ENCODE measurements at regions not wholly inside any gene's neighbourhood (a gene's known extent, or its start where the extent isn't known, plus 50 kb on each side); places are given as distances from the start of the nearest gene placed in this dataset.

- Mint-ChIP-seq H3K36me3 (no peaks in the 10 kb centered on the region), H3K27ac (no peak overlapping the region), H3K4me3 (no peak overlapping the region), H3K27me3 (ENCODE audit: low read depth) (peaks cover 42% of the 10 kb centered on the region), H3K9me3 (peaks cover 3% of the 10 kb centered on the region), H3K4me1 (peaks cover 9% of the 10 kb centered on the region)
- TF ChIP-seq, protein P1, sequence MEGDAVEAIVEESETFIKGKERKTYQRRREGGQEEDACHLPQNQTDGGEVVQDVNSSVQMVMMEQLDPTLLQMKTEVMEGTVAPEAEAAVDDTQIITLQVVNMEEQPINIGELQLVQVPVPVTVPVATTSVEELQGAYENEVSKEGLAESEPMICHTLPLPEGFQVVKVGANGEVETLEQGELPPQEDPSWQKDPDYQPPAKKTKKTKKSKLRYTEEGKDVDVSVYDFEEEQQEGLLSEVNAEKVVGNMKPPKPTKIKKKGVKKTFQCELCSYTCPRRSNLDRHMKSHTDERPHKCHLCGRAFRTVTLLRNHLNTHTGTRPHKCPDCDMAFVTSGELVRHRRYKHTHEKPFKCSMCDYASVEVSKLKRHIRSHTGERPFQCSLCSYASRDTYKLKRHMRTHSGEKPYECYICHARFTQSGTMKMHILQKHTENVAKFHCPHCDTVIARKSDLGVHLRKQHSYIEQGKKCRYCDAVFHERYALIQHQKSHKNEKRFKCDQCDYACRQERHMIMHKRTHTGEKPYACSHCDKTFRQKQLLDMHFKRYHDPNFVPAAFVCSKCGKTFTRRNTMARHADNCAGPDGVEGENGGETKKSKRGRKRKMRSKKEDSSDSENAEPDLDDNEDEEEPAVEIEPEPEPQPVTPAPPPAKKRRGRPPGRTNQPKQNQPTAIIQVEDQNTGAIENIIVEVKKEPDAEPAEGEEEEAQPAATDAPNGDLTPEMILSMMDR (IDR thresholded peaks at IDR 0.05; ENCODE audit: unreplicated experiment): no peak
- no peak for DNase-seq (ENCODE audit: low spot score in 2 of 2, unreplicated experiment in 2 of 2)
Observed at GRCh38 chr7:25965405-25966123, 186.4 kb upstream of the NFE2L3 start.

DNA sequence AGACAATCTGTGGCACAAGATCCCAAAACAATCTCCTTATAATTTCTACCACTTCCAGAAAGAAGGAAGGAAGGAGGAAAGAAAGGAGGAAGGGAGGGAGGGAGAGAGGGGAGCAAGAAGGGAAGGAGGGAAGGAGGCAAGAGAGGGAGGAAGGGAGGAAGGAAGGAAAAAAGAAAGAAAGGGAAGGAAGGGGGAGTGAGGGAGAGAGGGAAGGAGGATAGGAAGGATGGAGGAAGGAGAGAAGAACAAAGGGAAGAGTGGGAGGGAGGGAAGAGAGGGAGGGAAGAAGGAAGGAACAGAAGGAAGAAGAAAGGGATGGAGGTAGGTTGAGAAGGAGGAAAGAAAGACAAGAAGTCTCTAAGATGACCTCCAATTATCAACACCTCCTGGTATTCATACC, 185.5 kb upstream of the NFE2L3 start:
- no peak for DNase-seq (ENCODE audit: low spot score in 2 of 2, unreplicated experiment in 2 of 2)
- no peak overlapping the region for H3K4me3 Mint-ChIP-seq
- no peaks in the 10 kb centered on the region for H3K36me3 Mint-ChIP-seq
- H3K27me3 Mint-ChIP-seq (ENCODE audit: low read depth): peaks cover 40% of the 10 kb centered on the region
- TF ChIP-seq, protein P1 (IDR thresholded peaks at IDR 0.05; ENCODE audit: unreplicated experiment): no peak
- H3K9me3 Mint-ChIP-seq: no peaks in the 10 kb centered on the region
- no peak overlapping the region for H3K27ac Mint-ChIP-seq
- H3K4me1 Mint-ChIP-seq: peaks cover 9% of the 10 kb centered on the region

- Mint-ChIP-seq H3K27ac (no peak overlapping the region), H3K4me3 (no peak overlapping the region), H3K9me3 (no peaks in the 10 kb centered on the region), H3K4me1 (peaks cover 9% of the 10 kb centered on the region), H3K36me3 (no peaks in the 10 kb centered on the region), H3K27me3 (ENCODE audit: low read depth) (peaks cover 33% of the 10 kb centered on the region)
- DNase-seq (ENCODE audit: low spot score in 2 of 2, unreplicated experiment in 2 of 2): no peak
- TF ChIP-seq, protein P1 (IDR thresholded peaks at IDR 0.05; ENCODE audit: unreplicated experiment): no peak
Observed at GRCh38 chr7:25967278-25968204, 184.5 kb upstream of the NFE2L3 start.

GRCh38 chr7:25968205-25968993, 183.6 kb upstream of the NFE2L3 start:
- no peak for DNase-seq (ENCODE audit: low spot score in 2 of 2, unreplicated experiment in 2 of 2)
- H3K4me1 Mint-ChIP-seq: peaks cover 9% of the 10 kb centered on the region
- H3K27me3 Mint-ChIP-seq (ENCODE audit: low read depth): peaks cover 31% of the 10 kb centered on the region
- no peaks in the 10 kb centered on the region for H3K9me3 Mint-ChIP-seq
- TF ChIP-seq, protein P1 (IDR thresholded peaks at IDR 0.05; ENCODE audit: unreplicated experiment): no peak
- H3K4me3 Mint-ChIP-seq: no peak overlapping the region
- no peak overlapping the region for H3K27ac Mint-ChIP-seq
- no peaks in the 10 kb centered on the region for H3K36me3 Mint-ChIP-seq

DNA sequence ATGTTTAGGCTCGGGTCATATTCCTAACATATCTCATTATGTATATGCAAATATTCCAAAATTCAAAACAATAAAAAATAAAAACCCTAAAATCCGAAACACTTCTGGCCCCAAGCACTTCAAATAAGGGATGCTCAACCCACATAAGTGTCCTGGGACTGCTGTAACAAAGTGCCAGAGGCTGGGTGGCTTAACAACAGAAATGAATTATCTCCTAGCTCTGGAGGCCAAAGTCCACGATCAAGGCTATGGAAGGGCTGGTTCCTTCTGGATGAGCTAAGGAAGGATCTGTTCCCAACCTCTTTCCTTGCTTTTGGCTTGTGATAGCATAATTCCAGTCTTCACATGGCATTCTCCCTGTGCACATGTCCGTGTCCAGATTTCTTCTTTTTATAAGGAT, 181.6 kb upstream of the NFE2L3 start:
- no peak for DNase-seq (ENCODE audit: low spot score in 2 of 2, unreplicated experiment in 2 of 2)
- Mint-ChIP-seq H3K27me3 (ENCODE audit: low read depth) (peaks cover 26% of the 10 kb centered on the region), H3K4me3 (no peak overlapping the region), H3K4me1 (peaks cover 4% of the 10 kb centered on the region), H3K36me3 (no peaks in the 10 kb centered on the region), H3K9me3 (no peaks in the 10 kb centered on the region), H3K27ac (no peak overlapping the region)
- TF ChIP-seq, protein P1 (IDR thresholded peaks at IDR 0.05; ENCODE audit: unreplicated experiment): no peak

Measured in mesothelial cell of epicardium (in vitro differentiated cells).